SK-N-SH treated with all-trans-retinoic acid at 6 μM for 48 hours (cell line): ENCODE measurements at regions not wholly inside any gene's neighbourhood (a gene's known extent, or its start where the extent isn't known, plus 50 kb on each side); places are given as distances from the start of the nearest gene placed in this dataset.
"Not testable (repeated sequence)": the region's sequence is repeated elsewhere in the genome, so short reads cannot be mapped to it uniquely, and the experiment has no call there.

Experiments
- ATAC-seq: fragments of 200-7000 bp; cut with Tn5 transposase; 3 replicates; pipeline ENCODE4 v1.9.1; 2020; ENCODE audit warnings: mild to moderate bottlenecking, moderate library complexity
- ARNTL ChIP-seq: fragments of 450-650 bp; formaldehyde crosslinking; IDR thresholded peaks from 2 replicates; pipeline ENCODE4 v1.5.0; 2020; ENCODE audit warnings: low read depth, mild to moderate bottlenecking, moderate library complexity, borderline replicate concordance
- BACH2 ChIP-seq: fragments of 250-450 bp; sonication (Bioruptor Pico); IDR thresholded peaks from 2 replicates; pipeline ENCODE4 v1.9.0; 2021; ENCODE audit warnings: mild to moderate bottlenecking, borderline replicate concordance
- ESRRG ChIP-seq: fragments of 250-450 bp; sonication (Bioruptor Pico); IDR thresholded peaks from 2 replicates; pipeline ENCODE4 v1.6.1; 2021; ENCODE audit warnings: mild to moderate bottlenecking
- GLIS3 ChIP-seq: fragments of 250-450 bp; sonication (Bioruptor Pico); IDR thresholded peaks from 2 replicates; pipeline ENCODE4 v1.5.0; 2020; ENCODE audit warnings: mild to moderate bottlenecking, moderate library complexity
- ISL1 ChIP-seq: fragments of 250-450 bp; sonication (Bioruptor Pico); IDR thresholded peaks from 2 replicates; pipeline ENCODE4 v2.1.2; 2022; ENCODE audit warnings: mild to moderate bottlenecking, moderate library complexity
- PPARA ChIP-seq: fragments of 250-450 bp; sonication (Bioruptor Pico); IDR thresholded peaks from 2 replicates; pipeline ENCODE4 v1.5.0; 2020; ENCODE audit warnings: mild to moderate bottlenecking, borderline replicate concordance
- SNAI2 ChIP-seq: fragments of 250-450 bp; sonication (Bioruptor Pico); IDR thresholded peaks from 2 replicates; pipeline ENCODE4 v1.5.0; 2020; ENCODE audit warnings: mild to moderate bottlenecking, moderate library complexity
- TCF4 ChIP-seq: fragments of 250-450 bp; sonication (Bioruptor Pico); IDR thresholded peaks from 2 replicates; pipeline ENCODE4 v1.8.0; 2021; ENCODE audit warnings: mild to moderate bottlenecking, moderate library complexity, borderline replicate concordance
- TOX ChIP-seq: fragments of 250-450 bp; sonication (Bioruptor Pico); IDR thresholded peaks from 2 replicates; pipeline ENCODE4 v1.8.0; 2021; ENCODE audit warnings: mild to moderate bottlenecking, moderate library complexity, borderline replicate concordance
- ZC3H10 ChIP-seq: fragments of 250-450 bp; sonication (Bioruptor Pico); IDR thresholded peaks from 2 replicates; pipeline ENCODE4 v1.5.1; 2021; ENCODE audit warnings: mild to moderate bottlenecking, moderate library complexity
- ZFP30 ChIP-seq: fragments of 450-650 bp; formaldehyde crosslinking; IDR thresholded peaks from 2 replicates; pipeline ENCODE4 v1.5.0; 2022; ENCODE audit warnings: mild to moderate bottlenecking, moderate library complexity
- ZNF70 ChIP-seq: fragments of 450-650 bp; formaldehyde crosslinking; IDR thresholded peaks from 2 replicates; pipeline ENCODE4 v1.5.0; 2020; ENCODE audit warnings: mild to moderate bottlenecking, moderate library complexity
- ZNF8 ChIP-seq: fragments of 450-650 bp; formaldehyde crosslinking; IDR thresholded peaks from 2 replicates; pipeline ENCODE4 v1.5.0; 2020; ENCODE audit warnings: mild to moderate bottlenecking, moderate library complexity
- TF ChIP-seq, protein P1 (sequence below): fragments of 250-450 bp; sonication (Bioruptor Pico); IDR thresholded peaks from 2 replicates; pipeline ENCODE4 v1.5.0; 2020; ENCODE audit warnings: mild to moderate bottlenecking, moderate library complexity
- TF ChIP-seq, protein P2 (sequence below): fragments of 250-450 bp; sonication (Bioruptor Pico); IDR thresholded peaks from 2 replicates; pipeline ENCODE4 v1.8.0; 2020; ENCODE audit warnings: mild to moderate bottlenecking, moderate library complexity, borderline replicate concordance
- TF ChIP-seq, protein P3 (sequence below): fragments of 250-450 bp; sonication (Bioruptor Pico); IDR thresholded peaks from 2 replicates; pipeline ENCODE4 v1.8.0; 2021; ENCODE audit warnings: low read depth, mild to moderate bottlenecking, moderate library complexity, borderline replicate concordance
- TF ChIP-seq, protein P4 (sequence below): fragments of 250-450 bp; sonication (Bioruptor Pico); IDR thresholded peaks from 2 replicates; pipeline ENCODE4 v1.5.1; 2021; ENCODE audit warnings: mild to moderate bottlenecking, moderate library complexity
- TF ChIP-seq, protein P5 (sequence below): fragments of 250-450 bp; sonication (Bioruptor Pico); IDR thresholded peaks from 2 replicates; pipeline ENCODE4 v1.5.1; 2020; ENCODE audit warnings: low read depth, mild to moderate bottlenecking, moderate library complexity

DNA sequence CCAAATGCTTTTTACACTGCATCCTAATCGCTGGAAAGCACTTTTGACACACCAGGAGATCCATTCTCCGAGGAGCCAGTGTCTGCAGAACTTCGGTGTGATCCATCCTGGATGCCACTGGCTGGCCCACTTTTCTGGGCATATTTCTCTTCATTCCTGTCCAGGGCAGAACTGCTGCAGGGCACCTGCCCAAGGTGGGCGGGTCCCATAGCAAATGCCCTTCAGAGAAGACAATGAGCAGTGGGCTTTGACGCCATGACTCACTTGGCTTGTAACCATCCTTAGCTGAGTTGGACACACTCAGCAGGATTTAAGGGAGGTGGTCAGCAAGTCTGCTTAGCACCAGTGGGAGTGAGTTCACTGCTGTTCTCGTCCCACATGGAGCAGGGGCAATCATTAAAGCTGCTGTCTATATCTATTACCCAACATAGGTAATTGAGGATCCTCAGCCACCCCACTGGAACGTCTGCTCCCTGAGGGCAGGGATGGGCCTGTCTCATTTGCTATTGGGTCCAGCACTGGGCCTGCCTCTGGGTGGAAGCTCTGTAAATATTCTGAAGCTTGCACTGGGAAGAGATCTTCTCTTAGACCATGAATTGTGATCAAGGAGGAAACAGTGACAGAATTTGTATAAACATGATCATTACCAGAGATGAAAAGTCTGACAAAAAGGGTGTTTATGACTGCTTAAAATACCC is 112.7 kb upstream of the IQSEC1 start:
- TF ChIP-seq, protein P1, sequence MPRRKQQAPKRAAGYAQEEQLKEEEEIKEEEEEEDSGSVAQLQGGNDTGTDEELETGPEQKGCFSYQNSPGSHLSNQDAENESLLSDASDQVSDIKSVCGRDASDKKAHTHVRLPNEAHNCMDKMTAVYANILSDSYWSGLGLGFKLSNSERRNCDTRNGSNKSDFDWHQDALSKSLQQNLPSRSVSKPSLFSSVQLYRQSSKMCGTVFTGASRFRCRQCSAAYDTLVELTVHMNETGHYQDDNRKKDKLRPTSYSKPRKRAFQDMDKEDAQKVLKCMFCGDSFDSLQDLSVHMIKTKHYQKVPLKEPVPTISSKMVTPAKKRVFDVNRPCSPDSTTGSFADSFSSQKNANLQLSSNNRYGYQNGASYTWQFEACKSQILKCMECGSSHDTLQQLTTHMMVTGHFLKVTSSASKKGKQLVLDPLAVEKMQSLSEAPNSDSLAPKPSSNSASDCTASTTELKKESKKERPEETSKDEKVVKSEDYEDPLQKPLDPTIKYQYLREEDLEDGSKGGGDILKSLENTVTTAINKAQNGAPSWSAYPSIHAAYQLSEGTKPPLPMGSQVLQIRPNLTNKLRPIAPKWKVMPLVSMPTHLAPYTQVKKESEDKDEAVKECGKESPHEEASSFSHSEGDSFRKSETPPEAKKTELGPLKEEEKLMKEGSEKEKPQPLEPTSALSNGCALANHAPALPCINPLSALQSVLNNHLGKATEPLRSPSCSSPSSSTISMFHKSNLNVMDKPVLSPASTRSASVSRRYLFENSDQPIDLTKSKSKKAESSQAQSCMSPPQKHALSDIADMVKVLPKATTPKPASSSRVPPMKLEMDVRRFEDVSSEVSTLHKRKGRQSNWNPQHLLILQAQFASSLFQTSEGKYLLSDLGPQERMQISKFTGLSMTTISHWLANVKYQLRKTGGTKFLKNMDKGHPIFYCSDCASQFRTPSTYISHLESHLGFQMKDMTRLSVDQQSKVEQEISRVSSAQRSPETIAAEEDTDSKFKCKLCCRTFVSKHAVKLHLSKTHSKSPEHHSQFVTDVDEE (CRISPR knock-in tag) = no peak
- TF ChIP-seq ZNF70 (no peak), ZC3H10 (CRISPR knock-in tag) (no peak), ESRRG (CRISPR knock-in tag) (no peak), ZFP30 (CRISPR knock-in tag) (no peak), PPARA (CRISPR knock-in tag) (no peak), GLIS3 (CRISPR knock-in tag) (no peak), BACH2 (CRISPR knock-in tag) (no peak), ARNTL (CRISPR knock-in tag) (no peak), TCF4 (no peak)
- TF ChIP-seq, protein P2, sequence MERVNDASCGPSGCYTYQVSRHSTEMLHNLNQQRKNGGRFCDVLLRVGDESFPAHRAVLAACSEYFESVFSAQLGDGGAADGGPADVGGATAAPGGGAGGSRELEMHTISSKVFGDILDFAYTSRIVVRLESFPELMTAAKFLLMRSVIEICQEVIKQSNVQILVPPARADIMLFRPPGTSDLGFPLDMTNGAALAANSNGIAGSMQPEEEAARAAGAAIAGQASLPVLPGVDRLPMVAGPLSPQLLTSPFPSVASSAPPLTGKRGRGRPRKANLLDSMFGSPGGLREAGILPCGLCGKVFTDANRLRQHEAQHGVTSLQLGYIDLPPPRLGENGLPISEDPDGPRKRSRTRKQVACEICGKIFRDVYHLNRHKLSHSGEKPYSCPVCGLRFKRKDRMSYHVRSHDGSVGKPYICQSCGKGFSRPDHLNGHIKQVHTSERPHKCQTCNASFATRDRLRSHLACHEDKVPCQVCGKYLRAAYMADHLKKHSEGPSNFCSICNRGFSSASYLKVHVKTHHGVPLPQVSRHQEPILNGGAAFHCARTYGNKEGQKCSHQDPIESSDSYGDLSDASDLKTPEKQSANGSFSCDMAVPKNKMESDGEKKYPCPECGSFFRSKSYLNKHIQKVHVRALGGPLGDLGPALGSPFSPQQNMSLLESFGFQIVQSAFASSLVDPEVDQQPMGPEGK = no peak
- TF ChIP-seq, protein P3, sequence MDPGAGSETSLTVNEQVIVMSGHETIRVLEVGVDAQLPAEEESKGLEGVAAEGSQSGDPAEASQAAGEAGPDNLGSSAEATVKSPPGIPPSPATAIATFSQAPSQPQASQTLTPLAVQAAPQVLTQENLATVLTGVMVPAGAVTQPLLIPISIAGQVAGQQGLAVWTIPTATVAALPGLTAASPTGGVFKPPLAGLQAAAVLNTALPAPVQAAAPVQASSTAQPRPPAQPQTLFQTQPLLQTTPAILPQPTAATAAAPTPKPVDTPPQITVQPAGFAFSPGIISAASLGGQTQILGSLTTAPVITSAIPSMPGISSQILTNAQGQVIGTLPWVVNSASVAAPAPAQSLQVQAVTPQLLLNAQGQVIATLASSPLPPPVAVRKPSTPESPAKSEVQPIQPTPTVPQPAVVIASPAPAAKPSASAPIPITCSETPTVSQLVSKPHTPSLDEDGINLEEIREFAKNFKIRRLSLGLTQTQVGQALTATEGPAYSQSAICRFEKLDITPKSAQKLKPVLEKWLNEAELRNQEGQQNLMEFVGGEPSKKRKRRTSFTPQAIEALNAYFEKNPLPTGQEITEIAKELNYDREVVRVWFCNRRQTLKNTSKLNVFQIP (CRISPR knock-in tag) = no peak
- ATAC-seq = no peak

DNA sequence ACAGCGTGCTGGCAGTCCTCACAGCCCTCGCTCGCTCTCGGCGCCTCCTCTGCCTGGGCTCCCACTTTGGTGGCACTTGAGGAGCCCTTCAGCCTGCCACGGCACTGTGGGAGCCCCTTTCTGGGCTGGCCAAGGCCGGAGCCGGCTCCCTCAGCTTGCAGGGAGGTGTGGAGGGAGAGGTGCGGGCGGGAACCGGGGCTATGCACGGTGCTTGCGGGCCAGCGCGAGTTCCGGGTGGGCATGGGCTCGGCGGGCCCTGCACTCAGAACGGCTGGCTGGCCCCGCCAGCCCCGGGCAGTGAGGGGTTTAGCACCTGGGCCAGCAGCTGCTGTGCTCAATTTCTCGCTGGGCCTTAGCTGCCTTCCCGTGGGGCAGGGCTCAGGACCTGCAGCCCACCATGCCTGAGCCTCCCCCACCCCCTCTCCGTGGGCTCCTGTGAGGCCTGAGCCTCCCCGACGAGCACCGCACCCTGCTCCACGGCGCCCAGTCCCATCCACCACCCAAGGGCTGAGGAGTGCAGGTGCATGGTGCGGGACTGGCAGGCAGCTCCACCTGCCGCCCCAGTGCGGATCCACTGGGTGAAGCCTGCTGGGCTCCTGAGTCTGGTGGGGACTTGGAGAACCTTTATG is 106.5 kb upstream of the IQSEC1 start:
- not testable (repeated sequence) for ATAC-seq

DNA sequence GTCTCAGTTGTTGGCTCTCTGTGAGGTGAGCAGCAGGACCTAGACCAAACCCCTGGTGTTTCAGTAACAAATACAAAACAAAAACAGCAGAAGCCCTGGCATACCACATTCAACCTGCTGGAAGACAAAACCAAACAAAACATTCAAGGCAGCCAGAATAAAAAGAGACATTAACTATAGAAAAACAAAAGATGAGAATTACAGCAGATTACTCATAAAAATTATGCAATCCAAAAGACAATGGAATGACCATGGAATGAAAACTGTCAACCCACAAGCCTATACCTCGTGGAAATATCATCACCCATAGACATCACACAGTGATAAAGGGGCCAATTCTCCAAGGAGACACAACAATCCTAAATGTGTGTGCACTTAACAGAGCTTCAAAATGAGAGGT is 106.0 kb upstream of the IQSEC1 start:
- TF ChIP-seq, protein P4, sequence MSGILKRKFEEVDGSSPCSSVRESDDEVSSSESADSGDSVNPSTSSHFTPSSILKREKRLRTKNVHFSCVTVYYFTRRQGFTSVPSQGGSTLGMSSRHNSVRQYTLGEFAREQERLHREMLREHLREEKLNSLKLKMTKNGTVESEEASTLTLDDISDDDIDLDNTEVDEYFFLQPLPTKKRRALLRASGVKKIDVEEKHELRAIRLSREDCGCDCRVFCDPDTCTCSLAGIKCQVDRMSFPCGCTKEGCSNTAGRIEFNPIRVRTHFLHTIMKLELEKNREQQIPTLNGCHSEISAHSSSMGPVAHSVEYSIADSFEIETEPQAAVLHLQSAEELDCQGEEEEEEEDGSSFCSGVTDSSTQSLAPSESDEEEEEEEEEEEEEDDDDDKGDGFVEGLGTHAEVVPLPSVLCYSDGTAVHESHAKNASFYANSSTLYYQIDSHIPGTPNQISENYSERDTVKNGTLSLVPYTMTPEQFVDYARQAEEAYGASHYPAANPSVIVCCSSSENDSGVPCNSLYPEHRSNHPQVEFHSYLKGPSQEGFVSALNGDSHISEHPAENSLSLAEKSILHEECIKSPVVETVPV (CRISPR knock-in tag) = no peak
- TF ChIP-seq ZC3H10 (CRISPR knock-in tag) (no peak), ISL1 (CRISPR knock-in tag) (no peak), SNAI2 (CRISPR knock-in tag) (no peak), ARNTL (CRISPR knock-in tag) (no peak), ZNF8 (CRISPR knock-in tag) (no peak), TOX (CRISPR knock-in tag) (no peak)
- TF ChIP-seq, protein P5, sequence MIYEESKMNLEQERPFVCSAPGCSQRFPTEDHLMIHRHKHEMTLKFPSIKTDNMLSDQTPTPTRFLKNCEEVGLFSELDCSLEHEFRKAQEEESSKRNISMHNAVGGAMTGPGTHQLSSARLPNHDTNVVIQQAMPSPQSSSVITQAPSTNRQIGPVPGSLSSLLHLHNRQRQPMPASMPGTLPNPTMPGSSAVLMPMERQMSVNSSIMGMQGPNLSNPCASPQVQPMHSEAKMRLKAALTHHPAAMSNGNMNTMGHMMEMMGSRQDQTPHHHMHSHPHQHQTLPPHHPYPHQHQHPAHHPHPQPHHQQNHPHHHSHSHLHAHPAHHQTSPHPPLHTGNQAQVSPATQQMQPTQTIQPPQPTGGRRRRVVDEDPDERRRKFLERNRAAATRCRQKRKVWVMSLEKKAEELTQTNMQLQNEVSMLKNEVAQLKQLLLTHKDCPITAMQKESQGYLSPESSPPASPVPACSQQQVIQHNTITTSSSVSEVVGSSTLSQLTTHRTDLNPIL (CRISPR knock-in tag) = no peak
- TF ChIP-seq, all 23 proteins: peak for 0
- no peak for ATAC-seq

DNA sequence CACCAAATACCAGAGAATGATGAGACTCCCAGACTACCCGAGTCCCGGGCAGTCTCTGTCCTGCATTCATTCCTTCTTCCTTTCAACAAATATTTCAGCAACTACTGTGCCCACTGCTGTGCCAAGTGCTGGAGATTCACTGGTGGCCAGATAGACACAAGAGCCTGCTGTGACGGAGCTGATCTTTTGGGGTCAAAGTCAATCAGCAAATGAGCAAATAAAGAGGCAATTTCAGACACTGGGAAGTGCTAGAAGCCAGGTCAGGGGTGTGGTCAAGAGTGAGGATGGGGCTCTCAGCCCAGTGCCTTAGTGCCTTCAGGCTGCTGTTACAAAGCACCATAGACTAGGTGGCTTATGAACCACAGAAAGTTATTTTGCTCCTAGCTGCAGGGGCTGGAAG is 104.9 kb upstream of the IQSEC1 start:
- TF ChIP-seq ESRRG (CRISPR knock-in tag) = no peak
- no peak for TF ChIP-seq ZFP30 (CRISPR knock-in tag)
- TF ChIP-seq ZNF8 (CRISPR knock-in tag) = no peak
- ATAC-seq = no peak
